ENCODE measurements at regions not wholly inside any gene's neighbourhood (a gene's known extent, or its start where the extent isn't known, plus 50 kb on each side); places are given as distances from the start of the nearest gene placed in this dataset.

DNA sequence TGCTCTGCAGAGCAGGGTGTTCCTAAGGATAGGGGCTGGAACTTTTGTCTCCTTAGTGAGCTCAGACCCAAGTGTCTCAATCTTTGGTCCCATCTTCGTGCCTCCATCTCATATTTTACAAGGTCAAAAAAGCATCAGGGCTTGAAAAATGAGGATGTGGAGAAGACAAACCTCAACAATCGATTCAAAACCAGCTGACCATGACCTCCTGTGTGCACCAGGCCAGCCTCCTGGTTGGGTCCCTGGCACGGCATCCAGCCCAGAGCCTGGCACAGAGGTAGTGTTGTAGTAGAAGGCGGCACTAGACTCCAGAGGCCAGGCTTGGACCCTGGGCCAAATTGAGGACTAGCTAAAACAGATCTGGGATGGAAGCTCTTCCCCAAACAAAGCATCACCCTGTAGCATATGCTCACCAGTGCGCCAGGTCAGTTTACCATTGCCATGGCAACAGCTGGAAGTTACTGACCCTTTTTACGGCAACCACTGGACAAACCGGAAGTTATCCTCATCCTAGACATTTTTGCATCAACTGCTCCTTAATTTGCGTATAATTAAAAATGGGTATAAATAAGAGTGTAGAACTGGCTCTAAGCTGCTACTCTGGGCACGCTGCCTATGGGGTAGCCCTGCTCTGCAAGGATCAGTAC lies 69.3 kb upstream of the BLCAP start:
- DNase-seq, result no peak

GRCh38 chr20:37596168-37596567 lies 68.5 kb upstream of the BLCAP start:
- no peak for DNase-seq

GRCh38 chr20:37593710-37594109 lies 66.0 kb upstream of the BLCAP start:
- DNase-seq, result no peak

- DNase-seq, result no peak
Observed at GRCh38 chr20:37590938-37591490, 63.3 kb upstream of the BLCAP start.

DNA sequence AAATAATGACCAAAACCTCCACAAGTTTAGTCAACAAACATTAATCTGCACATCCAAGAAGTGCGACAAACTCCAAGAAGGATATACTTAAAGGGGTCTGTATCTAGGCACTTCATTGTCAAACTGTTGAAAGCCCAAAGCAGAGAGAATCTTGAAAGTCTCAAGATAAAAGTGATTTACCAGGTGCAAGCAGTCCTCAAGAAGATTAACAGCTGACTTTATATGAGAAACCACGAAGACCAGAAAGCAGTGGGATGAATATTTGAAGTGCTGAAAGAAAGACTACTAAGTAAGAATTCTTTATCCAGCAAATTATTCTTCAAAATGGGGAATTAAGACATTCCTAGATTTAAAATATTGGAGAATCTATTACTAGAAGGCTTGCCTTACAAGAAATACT lies 58.4 kb upstream of the BLCAP start:
- no peak for DNase-seq

GRCh38 chr20:37584238-37584807 lies 56.6 kb upstream of the BLCAP start:
- DNase-seq, result no peak

DNA sequence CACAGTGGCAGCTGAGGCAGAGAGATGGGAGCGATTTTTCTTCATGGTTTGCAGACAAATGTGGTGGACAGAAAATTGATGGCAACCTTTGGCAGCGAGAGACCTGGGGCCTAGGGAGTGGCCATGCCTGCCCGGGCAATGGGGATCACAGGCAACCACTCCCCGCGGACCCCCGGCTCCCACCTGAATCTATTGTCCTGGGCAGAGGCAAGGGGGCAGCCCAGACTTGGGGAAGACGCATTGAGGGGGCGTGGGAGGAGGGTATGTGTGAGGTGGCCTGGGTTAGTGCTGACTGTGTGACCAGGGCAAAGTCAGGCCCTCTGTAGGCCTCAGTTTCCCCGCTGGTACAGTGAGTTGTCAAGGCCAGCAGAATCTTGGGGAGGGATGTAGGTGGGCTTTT lies 53.6 kb upstream of the BLCAP start:
- DNase-seq, result no peak

DNA sequence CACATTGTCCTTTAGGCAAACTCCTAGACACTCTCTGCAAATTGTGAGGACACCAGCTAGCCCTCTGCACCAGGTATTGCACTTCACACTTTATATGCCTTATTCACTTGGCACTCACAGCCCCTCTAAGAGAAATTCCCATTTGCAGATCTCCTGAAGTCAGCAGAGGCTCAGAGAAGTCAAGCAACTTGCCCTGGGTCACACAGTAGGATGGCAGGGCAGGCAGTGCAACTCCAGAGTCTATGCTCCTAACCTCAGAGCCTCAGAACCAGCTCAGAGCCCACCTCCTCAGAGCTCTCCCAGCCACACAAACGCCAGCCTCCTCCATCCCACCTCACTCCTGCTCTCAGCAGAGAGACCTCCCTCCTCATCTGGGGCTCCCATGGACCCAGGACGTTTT lies 52.4 kb upstream of the BLCAP start:
- no peak for DNase-seq

GRCh38 chr20:37579106-37579505 lies 51.4 kb upstream of the BLCAP start:
- no peak for DNase-seq

GRCh38 chr20:37577981-37578380 lies 50.3 kb upstream of the BLCAP start:
- no peak for DNase-seq
